Gastroesophageal sphincter (tissue), 4 donors: ENCODE measurements at regions not wholly inside any gene's neighbourhood (a gene's known extent, or its start where the extent isn't known, plus 50 kb on each side); places are given as distances from the start of the nearest gene placed in this dataset.

Experiments used
- ATAC-seq: fragments of 150-250 bp; one replicate; pipeline ENCODE4 v1.9.1; 2016; ENCODE audit warnings: mild to moderate bottlenecking, moderate library complexity
- H3K27ac ChIP-seq, 4 donors: fragments of 200-600 bp; sonication (generic) in 3 of 4; 1 replicate in 3 of 4; 2 replicates in 1 of 4; pipeline ENCODE4 v1.5.1; 2016 to 2019
- H3K27me3 ChIP-seq: fragments of 200-600 bp; sonication (generic); one replicate; pipeline ENCODE4 v1.5.1; 2019
- H3K36me3 ChIP-seq, 2 donors: fragments of 200-600 bp; sonication (generic); one replicate each; pipeline ENCODE4 v1.5.1; 2019; ENCODE audit warnings: control low read depth in 1 of 2
- H3K4me1 ChIP-seq, 3 donors: fragments of 200-600 bp; sonication (generic); 1 replicate in 2 of 3; 2 replicates in 1 of 3; pipeline ENCODE4 v1.5.1; 2016 to 2019; ENCODE audit warnings: control low read depth in 2 of 3
- H3K4me3 ChIP-seq, 2 donors: fragments of 200-600 bp; sonication (generic); one replicate each; pipeline ENCODE4 v1.5.1; 2019; ENCODE audit warnings: mild to moderate bottlenecking in 1 of 2, moderate library complexity in 1 of 2
- H3K9me3 ChIP-seq, 3 donors: fragments of 200-600 bp; sonication (generic); one replicate each; pipeline ENCODE4 v1.5.1; 2017 to 2019; ENCODE audit warnings: control low read depth in 2 of 3
- EP300 ChIP-seq: sonication (generic); formaldehyde crosslinking; IDR thresholded peaks from one replicate; pipeline ENCODE4 v1.6.1; 2017; ENCODE audit warnings: antibody characterized with exemption, mild to moderate bottlenecking
- POLR2A ChIP-seq, 2 donors: fragments of 450-650 bp; IDR thresholded peaks; one replicate each; pipeline ENCODE4 v1.6.1; 2017; ENCODE audit warnings: antibody characterized with exemption in 2 of 2, mild to moderate bottlenecking in 2 of 2, moderate library complexity in 1 of 2
- POLR2AphosphoS5 ChIP-seq: sonication (generic); formaldehyde crosslinking; IDR thresholded peaks from one replicate; pipeline ENCODE4 v1.6.1; 2017; ENCODE audit warnings: antibody characterized with exemption
- WGBS, 2 donors: methylation state at CpG; one replicate each; pipeline ENCODE4 v1.1.5; 2018; ENCODE audit warnings: low coverage in 1 of 2; 5-methylcytosine and 5-hydroxymethylcytosine counted together
- TF ChIP-seq, protein P1 (sequence below), 4 experiments: fragments of 200-600 bp in 2 of 4; fragments of 450-650 bp in 2 of 4; sonication (generic) in 1 of 4; IDR thresholded peaks; one replicate each; pipeline ENCODE4 v1.5.1; 2017 to 2019; ENCODE audit warnings: antibody characterized with exemption in 4 of 4, mild to moderate bottlenecking in 2 of 4, moderate library complexity in 2 of 4

DNA sequence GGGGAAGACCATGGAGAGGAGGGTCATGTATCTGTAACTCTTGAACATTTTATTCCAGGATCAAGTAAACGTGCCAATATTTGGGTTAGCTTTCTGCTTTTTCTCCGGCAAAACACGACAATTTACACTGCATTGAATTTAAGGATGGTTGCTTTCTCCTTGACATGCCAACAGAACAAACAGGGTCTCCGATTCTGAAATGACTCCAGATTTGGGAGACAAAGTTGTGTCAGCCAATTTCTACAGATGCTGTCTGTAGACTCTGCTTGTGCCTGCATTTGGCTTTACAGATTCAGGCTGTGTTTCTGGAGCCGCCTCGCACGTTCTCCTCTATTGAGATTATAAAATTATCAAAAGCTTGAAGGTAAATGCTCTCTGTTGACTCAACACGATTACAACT lies 207.0 kb downstream of the ASMT start:
- Histone ChIP-seq H3K9me3 (no peaks in the 10 kb centered on the region), H3K4me1 (no peaks in the 10 kb centered on the region), H3K4me3 (no peak overlapping the region), H3K36me3 (no peaks in the 10 kb centered on the region), H3K27me3 (no peaks in the 10 kb centered on the region), H3K27ac (no peak overlapping the region)
- TF ChIP-seq EP300: no peak
- no peak for TF ChIP-seq POLR2A (IDR thresholded peaks at IDR 0.05)
- no peak for TF ChIP-seq POLR2AphosphoS5
- TF ChIP-seq, protein P1, sequence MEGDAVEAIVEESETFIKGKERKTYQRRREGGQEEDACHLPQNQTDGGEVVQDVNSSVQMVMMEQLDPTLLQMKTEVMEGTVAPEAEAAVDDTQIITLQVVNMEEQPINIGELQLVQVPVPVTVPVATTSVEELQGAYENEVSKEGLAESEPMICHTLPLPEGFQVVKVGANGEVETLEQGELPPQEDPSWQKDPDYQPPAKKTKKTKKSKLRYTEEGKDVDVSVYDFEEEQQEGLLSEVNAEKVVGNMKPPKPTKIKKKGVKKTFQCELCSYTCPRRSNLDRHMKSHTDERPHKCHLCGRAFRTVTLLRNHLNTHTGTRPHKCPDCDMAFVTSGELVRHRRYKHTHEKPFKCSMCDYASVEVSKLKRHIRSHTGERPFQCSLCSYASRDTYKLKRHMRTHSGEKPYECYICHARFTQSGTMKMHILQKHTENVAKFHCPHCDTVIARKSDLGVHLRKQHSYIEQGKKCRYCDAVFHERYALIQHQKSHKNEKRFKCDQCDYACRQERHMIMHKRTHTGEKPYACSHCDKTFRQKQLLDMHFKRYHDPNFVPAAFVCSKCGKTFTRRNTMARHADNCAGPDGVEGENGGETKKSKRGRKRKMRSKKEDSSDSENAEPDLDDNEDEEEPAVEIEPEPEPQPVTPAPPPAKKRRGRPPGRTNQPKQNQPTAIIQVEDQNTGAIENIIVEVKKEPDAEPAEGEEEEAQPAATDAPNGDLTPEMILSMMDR (IDR thresholded peaks at IDR 0.05): no peak
- 87 to 93% methylated on average over 8 of the region's 8 CpGs for WGBS, 2 donors
- no peak for ATAC-seq

DNA sequence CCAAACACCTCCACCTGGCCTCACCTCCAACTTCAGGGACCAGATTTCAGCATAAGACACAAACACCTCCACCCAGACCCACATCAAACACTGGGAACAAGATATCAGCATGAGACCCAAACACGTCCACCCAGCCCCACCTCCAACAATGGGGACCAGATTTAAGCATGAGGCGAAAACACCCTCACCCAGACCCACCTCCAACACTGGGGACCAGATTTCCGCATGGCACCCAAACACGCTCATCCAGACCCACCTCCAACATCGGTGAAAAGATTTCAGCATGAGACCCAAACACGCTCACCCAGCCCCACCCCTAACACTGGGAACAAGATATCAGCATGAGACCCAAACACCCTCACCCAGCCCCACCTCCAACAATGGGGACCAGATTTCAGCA lies 210.0 kb downstream of the ASMT start:
- ATAC-seq: no peak
- no peaks in the 10 kb centered on the region for H3K9me3 ChIP-seq
- no peak overlapping the region for H3K27ac ChIP-seq
- H3K27me3 ChIP-seq: no peaks in the 10 kb centered on the region
- H3K36me3 ChIP-seq: no peaks in the 10 kb centered on the region
- TF ChIP-seq POLR2A (IDR thresholded peaks at IDR 0.05) (no peak), POLR2AphosphoS5 (no peak), EP300 (no peak)
- TF ChIP-seq, protein P1 (IDR thresholded peaks at IDR 0.05): no peak
- no peak overlapping the region for H3K4me3 ChIP-seq
- 67 to 82% methylated on average over 3 of the region's 6 CpGs for WGBS, 2 donors
- no peaks in the 10 kb centered on the region for H3K4me1 ChIP-seq

DNA sequence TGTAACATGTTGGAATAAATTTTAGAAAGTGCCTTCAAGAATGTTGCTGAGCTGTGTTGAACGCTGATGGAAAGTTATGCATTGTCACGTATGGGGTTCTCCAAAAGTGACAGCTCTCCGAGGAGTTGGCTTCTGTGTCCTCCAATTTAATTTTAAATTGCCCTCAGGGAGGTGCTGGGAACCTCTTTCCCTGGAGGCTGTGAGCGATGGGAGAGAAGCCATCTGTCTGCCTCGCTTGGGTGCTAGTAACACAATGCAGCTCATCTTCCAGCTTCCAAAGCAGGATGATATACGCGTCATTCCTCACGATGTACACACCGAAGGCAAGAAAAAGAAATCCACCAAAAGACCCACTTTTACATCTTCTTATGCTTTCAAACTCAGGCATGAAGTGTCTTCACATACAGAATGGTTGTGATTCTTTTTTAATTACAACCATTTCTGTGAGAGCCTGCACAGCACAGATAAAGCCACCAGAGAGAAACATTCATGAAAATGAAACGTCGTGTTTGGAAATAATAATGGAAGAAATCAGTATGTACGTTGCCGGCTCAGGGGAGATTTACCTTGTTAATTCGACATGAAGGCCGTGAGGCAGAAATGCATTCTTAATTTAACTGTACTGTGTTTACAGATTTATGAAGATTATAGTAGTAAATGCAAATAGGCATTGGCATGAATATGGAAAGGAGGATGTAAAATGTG lies 218.9 kb downstream of the ASMT start:
- H3K27ac ChIP-seq: no peak overlapping the region
- H3K4me3 ChIP-seq: no peak overlapping the region
- TF ChIP-seq, protein P1 (IDR thresholded peaks at IDR 0.05): no peak
- TF ChIP-seq POLR2A (IDR thresholded peaks at IDR 0.05): no peak
- no peak for TF ChIP-seq POLR2AphosphoS5
- TF ChIP-seq EP300: no peak
- H3K9me3 ChIP-seq: peaks cover 0 to 14% (median 0%) of the 10 kb centered on the region in 3 donors
- WGBS, 2 donors: 68 to 74% methylated on average over 14 to 15 of the region's 15 CpGs
- H3K4me1 ChIP-seq: no peaks in the 10 kb centered on the region
- peaks cover 4% of the 10 kb centered on the region for H3K27me3 ChIP-seq
- no peak for ATAC-seq
- H3K36me3 ChIP-seq: no peaks in the 10 kb centered on the region

DNA sequence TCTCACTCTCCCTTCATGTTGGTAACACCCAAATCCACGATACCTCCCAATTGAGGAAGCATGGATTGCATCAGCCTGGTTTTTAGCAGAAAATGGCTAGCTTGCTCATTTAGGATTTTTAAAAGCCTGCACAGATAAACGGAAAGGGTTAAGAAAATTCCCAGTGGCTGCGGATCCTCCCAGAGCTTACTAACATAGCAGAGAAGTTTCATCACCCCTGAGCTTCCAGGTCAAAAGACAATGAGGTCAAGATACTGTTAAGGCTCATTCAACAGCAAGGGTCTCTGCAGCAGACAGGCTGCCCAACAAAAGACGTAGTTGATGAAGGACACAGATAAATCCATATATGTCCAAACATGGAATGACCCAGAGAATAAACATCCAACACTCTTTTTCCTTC lies 220.2 kb downstream of the ASMT start:
- Histone ChIP-seq H3K36me3 (no peaks in the 10 kb centered on the region), H3K27me3 (peaks cover 4% of the 10 kb centered on the region), H3K4me1 (no peaks in the 10 kb centered on the region), H3K4me3 (no peak overlapping the region), H3K27ac (no peak overlapping the region), H3K9me3 (peaks cover 0 to 16% (median 0%) of the 10 kb centered on the region in 3 donors)
- WGBS, 2 donors: 17 to 54% methylated on average over 2 to 3 of the region's 4 CpGs
- no peak for TF ChIP-seq EP300
- TF ChIP-seq, protein P1 (IDR thresholded peaks at IDR 0.05): no peak
- no peak for TF ChIP-seq POLR2A (IDR thresholded peaks at IDR 0.05)
- TF ChIP-seq POLR2AphosphoS5: no peak
- ATAC-seq: no peak

DNA sequence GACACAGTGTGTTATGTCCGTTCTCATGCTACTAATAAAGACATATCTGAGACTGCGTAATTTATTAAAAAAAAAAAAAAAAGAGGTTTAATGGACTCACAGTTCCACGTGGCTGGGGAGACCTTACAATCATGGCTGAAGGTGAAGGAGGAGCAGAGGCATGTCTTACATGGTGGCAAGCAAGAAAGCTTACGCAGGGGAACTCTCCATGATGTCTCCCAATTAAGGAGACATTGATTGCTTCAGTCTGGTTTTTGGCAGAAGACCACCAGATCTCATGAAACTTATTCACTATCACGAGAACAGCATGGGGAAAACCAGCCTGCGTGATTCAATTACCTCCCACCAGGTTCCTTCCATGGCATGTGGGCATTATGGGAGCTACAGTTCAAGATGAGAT lies 221.8 kb downstream of the ASMT start:
- WGBS, 2 donors: 77 to 93% methylated on average over 3 to 6 of the region's 6 CpGs
- no peak overlapping the region for H3K27ac ChIP-seq
- no peaks in the 10 kb centered on the region for H3K4me1 ChIP-seq
- peaks cover 0 to 16% (median 0%) of the 10 kb centered on the region in 3 donors for H3K9me3 ChIP-seq
- H3K36me3 ChIP-seq: no peaks in the 10 kb centered on the region
- H3K27me3 ChIP-seq: peaks cover 4% of the 10 kb centered on the region
- TF ChIP-seq EP300: no peak
- TF ChIP-seq, protein P1 (IDR thresholded peaks at IDR 0.05): no peak
- TF ChIP-seq POLR2A (IDR thresholded peaks at IDR 0.05): no peak
- no peak for TF ChIP-seq POLR2AphosphoS5
- H3K4me3 ChIP-seq: no peak overlapping the region
- no peak for ATAC-seq
